Parathyroid adenoma (tissue), 2 donors: ENCODE measurements at regions not wholly inside any gene's neighbourhood (a gene's known extent, or its start where the extent isn't known, plus 50 kb on each side); places are given as distances from the start of the nearest gene placed in this dataset.
"Not testable (repeated sequence)": the region's sequence is repeated elsewhere in the genome, so short reads cannot be mapped to it uniquely, and the experiment has no call there.

ENCODE experiments used
- H2AFZ ChIP-seq: fragments of 300-600 bp; sonication (generic); one replicate; pipeline ENCODE4 v1.7.0; 2017; ENCODE audit warnings: antibody characterized with exemption, mild to moderate bottlenecking
- H3K27ac ChIP-seq: fragments of 300-600 bp; sonication (generic); one replicate; pipeline ENCODE4 v1.7.0; 2017
- H3K27me3 ChIP-seq: fragments of 300-600 bp; sonication (generic); one replicate; pipeline ENCODE4 v1.7.0; 2017; ENCODE audit warnings: low read length; ENCODE audit not compliant: control insufficient read depth, insufficient read depth
- H3K36me3 ChIP-seq: fragments of 300-600 bp; sonication (generic); one replicate; pipeline ENCODE4 v1.7.0; 2017; ENCODE audit warnings: low read length; ENCODE audit not compliant: control insufficient read depth, insufficient read depth
- H3K4me1 ChIP-seq: fragments of 300-600 bp; sonication (generic); one replicate; pipeline ENCODE4 v1.7.0; 2017; ENCODE audit warnings: control low read depth
- H3K4me2 ChIP-seq: fragments of 300-600 bp; sonication (generic); one replicate; pipeline ENCODE4 v1.7.0; 2017; ENCODE audit warnings: low read length
- H3K4me3 ChIP-seq: fragments of 300-600 bp; sonication (generic); one replicate; pipeline ENCODE4 v1.7.0; 2017; ENCODE audit warnings: low read depth, low read length
- H3K79me2 ChIP-seq: fragments of 300-600 bp; sonication (generic); one replicate; pipeline ENCODE4 v1.7.0; 2017; ENCODE audit warnings: control low read depth
- H3K9ac ChIP-seq: fragments of 300-600 bp; sonication (generic); one replicate; pipeline ENCODE4 v1.7.0; 2017; ENCODE audit warnings: mild to moderate bottlenecking
- H3K9me3 ChIP-seq: fragments of 300-600 bp; sonication (generic); one replicate; pipeline ENCODE4 v1.7.0; 2017; ENCODE audit warnings: low read length; ENCODE audit not compliant: control insufficient read depth
- TF ChIP-seq, protein P1 (sequence below): fragments of 300-600 bp; sonication (generic); IDR thresholded peaks from one replicate; pipeline ENCODE4 v1.7.0; 2017; ENCODE audit warnings: antibody characterized with exemption, mild to moderate bottlenecking
- donor health status: primary hyperparathyroidism.

DNA sequence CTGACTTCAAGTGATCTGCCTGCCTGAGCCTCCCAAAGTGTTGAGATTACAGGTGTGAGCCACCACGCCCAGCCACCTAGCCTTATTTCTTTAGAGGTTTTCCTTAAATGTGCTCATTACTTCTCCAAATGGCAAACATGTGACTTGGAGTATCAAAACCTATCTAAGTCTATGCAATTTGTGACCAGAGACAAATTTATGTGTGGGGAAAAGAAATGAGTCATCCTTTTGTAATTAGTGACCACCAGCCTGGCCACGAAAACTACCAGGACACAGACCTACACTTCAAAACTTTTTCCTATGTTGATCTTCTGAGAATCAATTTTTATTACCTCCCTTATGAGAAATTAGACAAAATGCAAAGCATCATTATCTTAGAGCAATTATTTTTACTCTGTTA lies 64.6 kb upstream of the OGFRL1 start:
- no peaks in the 10 kb centered on the region for H3K36me3 ChIP-seq
- H3K9ac ChIP-seq = no peak overlapping the region
- H3K27me3 ChIP-seq = no peaks in the 10 kb centered on the region
- no peaks in the 10 kb centered on the region for H3K4me1 ChIP-seq
- H2AFZ ChIP-seq = no peak overlapping the region
- no peak overlapping the region for H3K4me2 ChIP-seq
- no peaks in the 10 kb centered on the region for H3K9me3 ChIP-seq
- TF ChIP-seq, protein P1, sequence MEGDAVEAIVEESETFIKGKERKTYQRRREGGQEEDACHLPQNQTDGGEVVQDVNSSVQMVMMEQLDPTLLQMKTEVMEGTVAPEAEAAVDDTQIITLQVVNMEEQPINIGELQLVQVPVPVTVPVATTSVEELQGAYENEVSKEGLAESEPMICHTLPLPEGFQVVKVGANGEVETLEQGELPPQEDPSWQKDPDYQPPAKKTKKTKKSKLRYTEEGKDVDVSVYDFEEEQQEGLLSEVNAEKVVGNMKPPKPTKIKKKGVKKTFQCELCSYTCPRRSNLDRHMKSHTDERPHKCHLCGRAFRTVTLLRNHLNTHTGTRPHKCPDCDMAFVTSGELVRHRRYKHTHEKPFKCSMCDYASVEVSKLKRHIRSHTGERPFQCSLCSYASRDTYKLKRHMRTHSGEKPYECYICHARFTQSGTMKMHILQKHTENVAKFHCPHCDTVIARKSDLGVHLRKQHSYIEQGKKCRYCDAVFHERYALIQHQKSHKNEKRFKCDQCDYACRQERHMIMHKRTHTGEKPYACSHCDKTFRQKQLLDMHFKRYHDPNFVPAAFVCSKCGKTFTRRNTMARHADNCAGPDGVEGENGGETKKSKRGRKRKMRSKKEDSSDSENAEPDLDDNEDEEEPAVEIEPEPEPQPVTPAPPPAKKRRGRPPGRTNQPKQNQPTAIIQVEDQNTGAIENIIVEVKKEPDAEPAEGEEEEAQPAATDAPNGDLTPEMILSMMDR = no peak
- no peak overlapping the region for H3K4me3 ChIP-seq
- no peak overlapping the region for H3K27ac ChIP-seq
- H3K79me2 ChIP-seq = no peaks in the 10 kb centered on the region

DNA sequence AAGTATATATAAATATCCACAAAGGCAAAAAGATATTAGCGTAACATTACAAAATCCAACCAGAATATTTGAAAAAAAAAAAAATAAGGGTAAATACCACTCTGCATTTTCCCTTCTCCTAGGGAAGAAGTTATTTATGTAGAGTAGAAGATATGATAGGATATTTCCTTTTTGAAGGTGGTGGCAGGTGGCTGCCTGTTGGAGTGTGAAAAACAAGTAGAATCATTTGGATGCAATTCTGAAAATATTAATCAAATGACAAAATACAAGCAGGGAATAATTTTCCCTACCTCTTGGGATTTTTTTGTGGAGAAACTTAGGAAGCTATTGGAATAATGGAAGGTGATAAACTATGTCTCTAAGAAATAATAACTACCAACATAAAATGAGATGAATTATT lies 62.5 kb upstream of the OGFRL1 start:
- Histone ChIP-seq H3K9me3 (no peaks in the 10 kb centered on the region), H3K27ac (no peak overlapping the region), H3K27me3 (no peaks in the 10 kb centered on the region), H2AFZ (no peak overlapping the region), H3K79me2 (no peaks in the 10 kb centered on the region), H3K9ac (no peak overlapping the region), H3K4me3 (no peak overlapping the region), H3K4me1 (no peaks in the 10 kb centered on the region), H3K4me2 (no peak overlapping the region), H3K36me3 (no peaks in the 10 kb centered on the region)
- TF ChIP-seq, protein P1 = no peak

DNA sequence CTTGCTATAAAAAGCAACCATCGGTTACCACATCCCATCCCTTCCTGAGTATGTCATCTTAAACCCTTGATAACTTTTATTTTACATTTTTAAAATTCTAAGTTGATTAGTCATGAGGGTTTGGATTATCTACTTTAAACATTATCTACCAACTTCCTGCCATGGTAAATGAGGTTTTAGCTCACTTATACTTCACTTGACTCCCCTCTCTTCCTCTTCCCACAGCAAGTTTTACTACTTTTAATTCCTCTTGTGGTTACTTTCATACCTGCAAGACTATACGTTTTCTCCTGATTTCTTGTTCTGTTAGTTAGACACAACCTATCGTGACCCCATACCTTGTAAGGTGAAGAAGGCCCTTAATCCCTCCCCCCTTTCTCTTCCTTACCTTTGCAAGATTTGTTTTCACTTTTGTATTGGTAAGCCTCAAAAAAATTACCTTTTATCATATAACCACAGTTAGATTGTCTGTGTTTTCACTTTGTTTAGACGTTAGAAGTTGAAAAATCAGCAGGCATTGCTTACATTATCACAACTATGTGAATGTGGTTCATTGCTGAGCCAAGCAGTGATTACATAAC lies 60.1 kb upstream of the OGFRL1 start:
- Histone ChIP-seq H3K4me3 (no peak overlapping the region), H2AFZ (no peak overlapping the region), H3K4me1 (no peaks in the 10 kb centered on the region), H3K79me2 (no peaks in the 10 kb centered on the region), H3K27me3 (no peaks in the 10 kb centered on the region), H3K9ac (no peak overlapping the region), H3K4me2 (no peak overlapping the region), H3K9me3 (no peaks in the 10 kb centered on the region), H3K27ac (no peak overlapping the region), H3K36me3 (no peaks in the 10 kb centered on the region)
- TF ChIP-seq, protein P1 = no peak

DNA sequence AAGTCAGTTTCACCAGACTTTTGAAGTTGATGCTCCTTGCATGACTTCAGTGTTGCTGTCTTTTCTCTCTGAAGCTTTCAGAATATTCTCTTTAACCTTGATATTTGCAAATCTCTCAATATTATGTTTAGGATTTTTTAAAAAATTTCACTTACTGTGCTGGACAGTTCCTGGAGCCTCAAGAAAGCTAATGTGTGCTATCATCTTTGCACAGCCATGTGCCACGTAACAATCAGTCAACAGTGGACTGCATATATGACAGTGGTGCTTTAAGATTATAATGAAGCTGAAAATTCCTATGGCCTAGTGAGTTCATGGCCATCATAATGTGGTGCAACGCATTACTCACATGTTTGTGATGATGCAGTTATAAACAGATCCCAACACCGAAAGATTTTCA lies 59.1 kb upstream of the OGFRL1 start:
- Histone ChIP-seq H3K4me1 (no peaks in the 10 kb centered on the region), H2AFZ (no peak overlapping the region), H3K27me3 (no peaks in the 10 kb centered on the region), H3K36me3 (no peaks in the 10 kb centered on the region), H3K9me3 (no peaks in the 10 kb centered on the region), H3K4me3 (no peak overlapping the region), H3K9ac (no peak overlapping the region), H3K4me2 (no peak overlapping the region), H3K79me2 (no peaks in the 10 kb centered on the region), H3K27ac (no peak overlapping the region)
- TF ChIP-seq, protein P1 = no peak

DNA sequence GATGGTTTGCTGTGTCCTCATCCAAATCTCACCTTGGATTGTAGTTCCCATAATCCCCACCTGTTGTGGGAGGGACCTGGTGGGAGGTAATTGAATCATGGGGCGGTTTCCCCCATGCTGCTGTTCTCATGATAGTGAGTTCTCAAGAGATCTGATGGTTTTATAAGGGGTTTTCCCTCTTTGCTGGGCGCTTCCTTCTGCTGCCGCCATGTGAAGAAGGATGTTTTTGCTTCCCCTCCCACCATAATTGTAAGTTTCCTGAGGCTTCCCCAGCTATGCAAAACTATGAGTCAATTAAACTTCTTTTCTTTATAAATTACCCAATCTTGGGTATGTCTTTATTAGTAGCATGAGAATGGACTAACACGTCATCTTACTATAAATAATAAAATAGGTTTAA lies 55.7 kb upstream of the OGFRL1 start:
- not testable (repeated sequence) for H2AFZ ChIP-seq, H3K79me2 ChIP-seq, H3K9ac ChIP-seq, H3K27me3 ChIP-seq, H3K9me3 ChIP-seq, H3K27ac ChIP-seq, H3K4me2 ChIP-seq, H3K4me3 ChIP-seq, H3K4me1 ChIP-seq, H3K36me3 ChIP-seq
